Spleen (tissue), 7 donors: ENCODE measurements at regions not wholly inside any gene's neighbourhood (a gene's known extent, or its start where the extent isn't known, plus 50 kb on each side); places are given as distances from the start of the nearest gene placed in this dataset.

Experiments
- CTCF ChIP-seq, 11 experiments: fragments of 200-600 bp in 7 of 11; fragments of 450-650 bp in 4 of 11; sonication (generic) in 4 of 11; IDR thresholded peaks in 8 of 11; conservative IDR thresholded peaks in 3 of 11; 1 replicate in 7 of 11; 2 replicates in 4 of 11; pipeline versions ENCODE4 v1.4.0 to v1.8.0; 2016 to 2021; ENCODE audit warnings: antibody characterized with exemption in 11 of 11, inconsistent platforms in 4 of 11, mild to moderate bottlenecking in 1 of 11
- POLR2A ChIP-seq, 3 donors: fragments of 450-650 bp; IDR thresholded peaks; one replicate each; pipeline ENCODE4 v1.5.1; 2017; ENCODE audit warnings: antibody characterized with exemption in 3 of 3, mild to moderate bottlenecking in 1 of 3
- POLR2AphosphoS5 ChIP-seq, 3 donors: sonication (generic); formaldehyde crosslinking; IDR thresholded peaks; one replicate each; pipeline ENCODE4 v1.5.1; 2017; ENCODE audit warnings: antibody characterized with exemption in 3 of 3
- donor health status: DM: no; HTN: no; CAD: no; lungs with moderate emphysema.
- donor health status: DM: no; HTN: no; CAD: no.
- donor health status: DM: no; HTN: no; CAD: no.

DNA sequence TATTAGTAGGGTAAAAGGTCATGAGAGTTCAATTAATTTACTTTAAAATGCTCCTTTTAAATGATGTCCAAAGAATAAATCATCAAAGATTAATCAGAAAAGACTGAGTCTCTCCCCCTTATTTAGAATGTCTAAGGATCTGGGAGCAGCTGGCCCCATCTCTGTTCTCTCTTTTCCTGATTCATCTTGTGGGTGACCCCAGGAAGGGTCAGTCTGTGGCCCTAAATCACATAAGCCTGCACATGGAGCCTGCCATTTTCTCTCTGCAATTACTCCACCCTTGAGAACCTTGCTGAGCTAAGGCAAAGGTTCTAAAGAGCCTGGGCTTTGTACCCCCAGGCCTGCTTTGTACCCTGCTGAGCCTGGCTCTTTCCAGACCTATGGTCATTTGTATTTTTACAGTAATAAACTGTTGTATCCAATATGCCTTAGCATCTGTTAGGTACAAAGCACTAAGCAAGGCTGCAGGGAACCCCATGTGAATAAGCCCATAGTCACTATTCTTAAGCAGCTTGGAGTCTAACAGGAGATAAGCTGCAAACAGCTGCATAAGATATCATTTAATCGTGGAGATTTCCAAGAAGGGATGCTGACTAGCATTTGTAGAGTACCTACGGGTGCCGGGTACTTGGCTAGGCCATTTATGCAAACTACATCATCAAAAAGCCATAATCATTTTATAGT, 431.0 kb upstream of the MARCKS start:
- TF ChIP-seq POLR2A (IDR thresholded peaks at IDR 0.05) (no peak), CTCF (IDR thresholded peaks at IDR 0.05 in 8 of 11, conservative IDR thresholded peaks at IDR 0.05 in 3 of 11) (no peak), POLR2AphosphoS5 (IDR thresholded peaks at IDR 0.05) (no peak)
